SK-N-SH (cell line): ENCODE measurements at regions not wholly inside any gene's neighbourhood (a gene's known extent, or its start where the extent isn't known, plus 50 kb on each side); places are given as distances from the start of the nearest gene placed in this dataset.

ENCODE experiments used
- CTCF ChIA-PET: fragments of 300-600, 350-600 bp; formaldehyde crosslinking; extraction: SDS; loops from one replicate; lab custom pipeline; 2021; lab: Yijun Ruan, JAX
- POLR2A ChIA-PET: fragments of 350-600 bp; sonication (Branson Sonifier 250); formaldehyde crosslinking; extraction: SDS; loops from one replicate; lab custom pipeline; 2020; ENCODE audit warnings: antibody characterized with exemption, inconsistent platforms; lab: Yijun Ruan, JAX
- DNase-seq: peaks from one replicate; pipeline ENCODE4 v3.0.0; 2012
- H2AFZ ChIP-seq: fragments of 200-600 bp; sonication (generic); 2 replicates; pipeline ENCODE4 v1.8.1; 2016; ENCODE audit warnings: antibody characterized with exemption, mild to moderate bottlenecking, low read depth
- H3F3A ChIP-seq: fragments of 200-600 bp; sonication (generic); replicated peaks from 2 replicates; pipeline ENCODE3; 2016; ENCODE audit warnings: antibody characterized with exemption, mild to moderate bottlenecking; ENCODE audit not compliant: insufficient read depth
- H3K27ac ChIP-seq, 2 experiments: fragments of 200-500 bp in 1 of 2; fragments of 200-600 bp in 1 of 2; sonication (Bioruptor generic) in 1 of 2; sonication (generic), shearing (Covaris generic) in 1 of 2; 2 replicates each; pipeline versions ENCODE4 v1.5.1 to v1.6.1; 2014 to 2016; ENCODE audit warnings: low read depth in 2 of 2, inconsistent platforms in 1 of 2, low read length in 1 of 2, mild to moderate bottlenecking in 1 of 2, mixed read lengths in 1 of 2
- H3K27me3 ChIP-seq: fragments of 200-600 bp; sonication (generic), shearing (Covaris generic); 2 replicates; pipeline ENCODE4 v1.6.1; 2016; ENCODE audit warnings: mixed run types; ENCODE audit not compliant: insufficient read depth
- H3K36me3 ChIP-seq, 2 experiments: fragments of 200-500 bp in 1 of 2; fragments of 200-600 bp in 1 of 2; sonication (Bioruptor generic) in 1 of 2; sonication (generic) in 1 of 2; replicated peaks in 1 of 2; 2 replicates each; pipeline versions ENCODE3 to v1.5.1; 2014 to 2016; ENCODE audit warnings: low read length in 1 of 2, mild to moderate bottlenecking in 1 of 2; ENCODE audit not compliant: insufficient read depth in 2 of 2, control insufficient read depth in 1 of 2
- H3K4me1 ChIP-seq, 2 experiments: fragments of 200-500 bp in 1 of 2; fragments of 200-600 bp in 1 of 2; sonication (Bioruptor generic) in 1 of 2; sonication (generic), shearing (Covaris generic) in 1 of 2; 2 replicates each; pipeline versions ENCODE4 v1.5.1 to v1.6.1; 2014 to 2016; ENCODE audit warnings: low read depth in 1 of 2, low read length in 1 of 2, mixed run types in 1 of 2; ENCODE audit not compliant: insufficient read depth in 2 of 2, control insufficient read depth in 1 of 2
- H3K4me2 ChIP-seq: fragments of 200-600 bp; sonication (generic), shearing (Covaris generic); 2 replicates; pipeline ENCODE4 v1.6.1; 2017; ENCODE audit warnings: mixed run types
- H3K4me3 ChIP-seq, 2 experiments: fragments of 200-500 bp in 1 of 2; fragments of 200-600 bp in 1 of 2; sonication (Bioruptor generic) in 1 of 2; sonication (generic), shearing (Covaris generic) in 1 of 2; 2 replicates each; pipeline versions ENCODE4 v1.5.1 to v1.8.1; 2014 to 2016; ENCODE audit warnings: low read depth in 2 of 2, inconsistent platforms in 1 of 2, low read length in 1 of 2, mild to moderate bottlenecking in 1 of 2, mixed read lengths in 1 of 2, moderate library complexity in 1 of 2
- H3K79me2 ChIP-seq: fragments of 200-600 bp; sonication (generic); 2 replicates; pipeline ENCODE4 v1.8.1; 2017; ENCODE audit warnings: mild to moderate bottlenecking; ENCODE audit not compliant: insufficient read depth
- H3K9ac ChIP-seq: fragments of 200-600 bp; sonication (generic); 2 replicates; pipeline ENCODE4 v1.6.1; 2017; ENCODE audit warnings: mixed run types
- H3K9me2 ChIP-seq: fragments of 200-600 bp; sonication (generic); 2 replicates; pipeline ENCODE4 v1.6.1; 2017; ENCODE audit warnings: mixed run types
- H3K9me3 ChIP-seq: fragments of 200-600 bp; sonication (generic); 2 replicates; pipeline ENCODE4 v1.6.1; 2017; ENCODE audit warnings: mixed run types, mild to moderate bottlenecking, moderate library complexity
- H4K20me1 ChIP-seq: fragments of 200-600 bp; sonication (generic); 2 replicates; pipeline ENCODE4 v1.6.1; 2017; ENCODE audit warnings: mild to moderate bottlenecking, mixed run types; ENCODE audit not compliant: insufficient read depth
- CTCF ChIP-seq: fragments of 200-600 bp; sonication (generic); IDR thresholded peaks from 2 replicates; pipeline ENCODE4 v1.6.1; 2017; ENCODE audit warnings: antibody characterized with exemption, mild to moderate bottlenecking, moderate library complexity
- ELF1 ChIP-seq: IDR thresholded peaks from 2 replicates; pipeline ENCODE4 v1.4.0; 2012
- FOXM1 ChIP-seq: IDR thresholded peaks from 2 replicates; pipeline ENCODE4 v1.4.0; 2012; ENCODE audit warnings: low read depth, mild to moderate bottlenecking
- MAX ChIP-seq: IDR thresholded peaks from 2 replicates; pipeline ENCODE4 v1.4.0; 2012; ENCODE audit warnings: low read depth
- PBX3 ChIP-seq: IDR thresholded peaks from 2 replicates; pipeline ENCODE4; 2012
- POLR2AphosphoS5 ChIP-seq: IDR thresholded peaks from 2 replicates; pipeline ENCODE4 v1.6.1; 2012; ENCODE audit warnings: low read depth, low read length
- RCOR1 ChIP-seq: fragments of 150-350 bp; IDR thresholded peaks from 2 replicates; pipeline ENCODE4 v1.6.1; 2017; ENCODE audit warnings: antibody characterized with exemption, low read length
- SIN3A ChIP-seq: IDR thresholded peaks from 2 replicates; pipeline ENCODE4 v1.6.1; 2012; ENCODE audit warnings: low read depth, mild to moderate bottlenecking, low read length, moderate library complexity, borderline replicate concordance
- ZBTB33 ChIP-seq: IDR thresholded peaks from 2 replicates; pipeline ENCODE4 v1.4.0; 2012; ENCODE audit warnings: low read depth, borderline replicate concordance
- WGBS: methylation state at CpG from one replicate; pipeline ENCODE4 v1.1.6; 2017; ENCODE audit warnings: low lambda C conversion rate; 5-methylcytosine and 5-hydroxymethylcytosine counted together

GRCh38 chr22:48783821-48784266 lies 1043.8 kb downstream of the BRD1 start:
- H3F3A ChIP-seq, result no peaks in the 10 kb centered on the region
- no peaks in the 10 kb centered on the region for H3K9me2 ChIP-seq
- H4K20me1 ChIP-seq, result no peaks in the 10 kb centered on the region
- no peaks in the 10 kb centered on the region for H3K36me3 ChIP-seq
- 46% methylated on average over 15 of the region's 15 CpGs for WGBS
- no peak overlapping the region for H3K27ac ChIP-seq
- H2AFZ ChIP-seq, result no peak overlapping the region
- no peak overlapping the region for H3K4me2 ChIP-seq
- no peaks in the 10 kb centered on the region; the same call in 1 of the 2 replicates for H3K27me3 ChIP-seq
- no peaks in the 10 kb centered on the region for H3K4me1 ChIP-seq
- ChIA-PET POLR2A (no interaction called here), CTCF (interaction anchor here (0.7 to 2.0 kb wide), 3 partner anchors 10 to 22 kb away, joined by 3 to 11 read pairs (median 3); no protein-coding TSS in a partner anchor)
- no peaks in the 10 kb centered on the region for H3K9me3 ChIP-seq
- H3K9ac ChIP-seq, result no peak overlapping the region
- DNase-seq, result no peak
- TF ChIP-seq SIN3A, result no peak
- no peak for TF ChIP-seq FOXM1
- no peak for TF ChIP-seq RCOR1
- TF ChIP-seq PBX3, result no peak
- no peak for TF ChIP-seq ZBTB33
- TF ChIP-seq MAX, result no peak
- no peak for TF ChIP-seq POLR2AphosphoS5
- no peaks in the 10 kb centered on the region for H3K79me2 ChIP-seq
- H3K4me3 ChIP-seq, result no peak overlapping the region

- Histone ChIP-seq H4K20me1 (no peaks in the 10 kb centered on the region), H3F3A (no peaks in the 10 kb centered on the region), H3K27ac (no peak overlapping the region), H3K9me3 (no peaks in the 10 kb centered on the region), H3K4me2 (no peak overlapping the region), H3K36me3 (no peaks in the 10 kb centered on the region), H2AFZ (no peak overlapping the region), H3K9me2 (no peaks in the 10 kb centered on the region), H3K79me2 (no peaks in the 10 kb centered on the region), H3K4me3 (no peak overlapping the region), H3K4me1 (no peaks in the 10 kb centered on the region), H3K27me3 (no peaks in the 10 kb centered on the region; the same call in 1 of the 2 replicates), H3K9ac (no peak overlapping the region)
- no peak for TF ChIP-seq PBX3
- TF ChIP-seq ELF1, result no peak
- peak; percentile 41 for TF ChIP-seq CTCF
- peak; percentile 53 for DNase-seq
- ChIA-PET CTCF (interaction anchor here (0.7 to 2.0 kb wide), 6 partner anchors 9 to 118 kb away, joined by 3 to 11 read pairs (median 3); no protein-coding TSS in a partner anchor), POLR2A (no interaction called here)
- 20% methylated on average over 16 of the region's 16 CpGs for WGBS
Observed at GRCh38 chr22:48782811-48783511, 1044.7 kb downstream of the BRD1 start.
